Left ventricle myocardium inferior (tissue), 1 donor: ENCODE measurements at regions not wholly inside any gene's neighbourhood (a gene's known extent, or its start where the extent isn't known, plus 50 kb on each side); places are given as distances from the start of the nearest gene placed in this dataset.

ENCODE experiments used
- DNase-seq: peaks from one replicate; pipeline ENCODE4 v3.0.0-alpha.2; 2020
- H3K27ac ChIP-seq: fragments of 200-600 bp; replicated peaks from 2 replicates; pipeline ENCODE4 v1.8.0; 2021
- H3K27me3 ChIP-seq: fragments of 200-600 bp; 2 replicates; pipeline ENCODE4 v1.8.0; 2021; ENCODE audit warnings: low read depth
- H3K36me3 ChIP-seq: fragments of 200-600 bp; 2 replicates; pipeline ENCODE4 v1.8.0; 2021
- H3K4me1 ChIP-seq: fragments of 200-600 bp; 2 replicates; pipeline ENCODE4 v1.8.0; 2021
- H3K4me3 ChIP-seq: fragments of 200-600 bp; 2 replicates; pipeline ENCODE4 v1.8.0; 2021; ENCODE audit warnings: mild to moderate bottlenecking, moderate library complexity
- H3K9me3 ChIP-seq: fragments of 200-600 bp; replicated peaks from 2 replicates; pipeline ENCODE4 v1.8.0; 2021
- CTCF ChIP-seq: fragments of 200-600 bp; IDR thresholded peaks from 2 replicates; pipeline ENCODE4 v1.8.0; 2021; ENCODE audit warnings: antibody characterized with exemption, mild to moderate bottlenecking, borderline replicate concordance
- intact Hi-C: fragments of 100-400 bp; cut with micrococcal nuclease; formaldehyde crosslinking; loops from one replicate; pipeline ENCODE4 v1.11.0; 2022
- donor health status: DM: no; HTN: yes; CAD: no; lungs with severe emphysema.

DNA sequence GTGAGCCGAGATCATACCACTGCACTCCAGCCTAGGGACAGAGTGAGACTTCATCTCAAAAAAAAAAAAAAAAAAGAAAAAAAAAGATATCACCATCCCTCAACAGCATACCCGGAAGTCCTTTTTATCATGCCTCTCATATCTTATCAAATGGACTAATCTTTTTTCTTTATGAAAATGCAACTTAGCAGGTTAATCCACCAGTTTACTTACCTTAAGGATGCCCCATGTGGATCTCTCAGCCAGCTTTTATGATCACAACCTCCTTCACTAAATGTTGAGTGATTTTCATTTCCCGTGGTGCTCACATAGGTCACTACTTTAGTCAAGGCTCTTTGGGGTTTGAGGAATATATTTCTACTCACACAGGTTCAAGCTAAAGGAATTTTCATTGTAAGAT is 248.8 kb upstream of the TBX3 start:
- H3K27ac ChIP-seq, result no peak overlapping the region
- H3K4me3 ChIP-seq, result no peak overlapping the region
- H3K36me3 ChIP-seq, result no peaks in the 10 kb centered on the region
- TF ChIP-seq CTCF, result no peak
- H3K4me1 ChIP-seq, result no peaks in the 10 kb centered on the region
- no peaks in the 10 kb centered on the region for H3K27me3 ChIP-seq
- peaks cover 10% of the 10 kb centered on the region for H3K9me3 ChIP-seq
- intact Hi-C loops, result no loop called here
- DNase-seq, result no peak

DNA sequence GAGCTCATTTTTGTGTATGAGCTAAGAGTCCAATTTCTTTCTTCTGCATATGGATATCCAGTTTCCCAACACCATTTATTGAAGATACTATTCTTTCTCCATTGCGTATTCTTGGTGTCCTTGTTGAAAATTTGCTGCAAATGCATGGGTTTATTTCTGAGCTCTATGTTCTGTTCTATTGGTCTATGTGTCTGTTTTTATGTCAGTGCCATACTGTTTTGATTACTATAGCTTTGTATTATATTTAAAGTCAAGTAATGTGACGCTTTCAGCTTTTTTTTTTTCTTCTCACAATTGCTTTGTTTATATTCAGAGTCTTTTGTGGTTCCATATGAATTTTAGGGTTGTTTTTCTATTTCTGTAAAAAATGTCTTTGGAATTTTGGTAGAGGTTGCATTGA is 247.1 kb upstream of the TBX3 start:
- Histone ChIP-seq H3K27ac (no peak overlapping the region), H3K4me1 (no peaks in the 10 kb centered on the region), H3K36me3 (no peaks in the 10 kb centered on the region), H3K9me3 (peaks cover 10% of the 10 kb centered on the region), H3K27me3 (no peaks in the 10 kb centered on the region), H3K4me3 (no peak overlapping the region)
- no peak for DNase-seq
- intact Hi-C loops, result no loop called here
- TF ChIP-seq CTCF, result no peak

DNA sequence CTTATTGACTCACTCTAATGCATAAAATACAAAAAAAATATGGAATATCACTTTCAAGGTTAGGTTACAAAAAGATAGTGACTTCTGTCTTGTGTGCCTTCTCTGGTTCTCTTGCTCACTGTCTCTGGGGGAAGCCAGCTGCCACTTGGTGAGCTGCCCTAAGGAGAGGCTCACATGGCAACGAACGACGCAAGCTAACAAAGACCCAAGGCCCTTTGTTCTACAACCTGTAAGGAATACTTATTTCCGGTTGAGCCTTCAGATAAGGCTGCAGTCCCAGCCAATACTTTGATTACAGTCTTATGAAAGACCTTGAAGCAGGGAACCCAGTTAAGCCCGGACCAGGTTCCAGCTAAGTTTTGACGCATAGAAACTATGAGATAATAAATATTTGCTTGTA is 242.4 kb upstream of the TBX3 start:
- TF ChIP-seq CTCF, result no peak
- no peak for DNase-seq
- no peak overlapping the region for H3K4me3 ChIP-seq
- H3K4me1 ChIP-seq, result peaks cover 11% of the 10 kb centered on the region
- intact Hi-C loops, result no loop called here
- H3K9me3 ChIP-seq, result peaks cover 17% of the 10 kb centered on the region
- no peaks in the 10 kb centered on the region for H3K27me3 ChIP-seq
- H3K27ac ChIP-seq, result no peak overlapping the region
- H3K36me3 ChIP-seq, result no peaks in the 10 kb centered on the region

- intact Hi-C loops, result no loop called here
- no peak for TF ChIP-seq CTCF
- Histone ChIP-seq H3K27ac (no peak overlapping the region), H3K27me3 (no peaks in the 10 kb centered on the region), H3K4me1 (peaks cover 23% of the 10 kb centered on the region), H3K36me3 (no peaks in the 10 kb centered on the region), H3K4me3 (no peak overlapping the region), H3K9me3 (peaks cover 7% of the 10 kb centered on the region)
- no peak for DNase-seq
Observed at GRCh38 chr12:114924946-114925475, 241.0 kb upstream of the TBX3 start.

DNA sequence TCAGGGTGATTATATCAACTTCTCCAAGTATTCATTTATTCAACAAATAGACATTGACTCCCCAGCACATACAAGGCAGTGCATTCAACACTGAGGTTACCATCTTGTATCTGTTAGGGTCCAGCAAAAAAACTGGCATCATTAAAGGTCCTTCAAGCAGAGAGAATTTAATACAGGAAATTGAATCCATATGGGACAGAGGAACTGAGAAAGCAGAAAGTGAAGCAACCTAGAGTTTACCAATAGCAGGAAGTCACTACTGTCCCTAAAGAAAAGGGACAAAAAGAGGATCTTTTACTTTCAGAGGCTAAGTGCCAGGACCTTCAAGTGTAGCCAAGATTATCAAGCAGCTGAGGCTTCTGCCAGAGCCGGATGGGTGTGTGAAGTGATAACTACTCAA is 237.8 kb upstream of the TBX3 start:
- Histone ChIP-seq H3K9me3 (peaks cover 18% of the 10 kb centered on the region), H3K27ac (peak overlapping the region; percentile 55), H3K36me3 (no peaks in the 10 kb centered on the region), H3K4me1 (peaks cover 23% of the 10 kb centered on the region), H3K27me3 (no peaks in the 10 kb centered on the region), H3K4me3 (no peak overlapping the region)
- intact Hi-C loops, result no loop called here
- TF ChIP-seq CTCF, result no peak
- no peak for DNase-seq
